GM12872 (cell line): ENCODE measurements at regions not wholly inside any gene's neighbourhood (a gene's known extent, or its start where the extent isn't known, plus 50 kb on each side); places are given as distances from the start of the nearest gene placed in this dataset.

Experiments used
- CTCF ChIP-seq: IDR thresholded peaks from 3 replicates; pipeline ENCODE4 v1.5.1; 2011; ENCODE audit warnings: low read depth, mild to moderate bottlenecking, low read length, moderate library complexity; ENCODE audit not compliant: insufficient read depth

DNA sequence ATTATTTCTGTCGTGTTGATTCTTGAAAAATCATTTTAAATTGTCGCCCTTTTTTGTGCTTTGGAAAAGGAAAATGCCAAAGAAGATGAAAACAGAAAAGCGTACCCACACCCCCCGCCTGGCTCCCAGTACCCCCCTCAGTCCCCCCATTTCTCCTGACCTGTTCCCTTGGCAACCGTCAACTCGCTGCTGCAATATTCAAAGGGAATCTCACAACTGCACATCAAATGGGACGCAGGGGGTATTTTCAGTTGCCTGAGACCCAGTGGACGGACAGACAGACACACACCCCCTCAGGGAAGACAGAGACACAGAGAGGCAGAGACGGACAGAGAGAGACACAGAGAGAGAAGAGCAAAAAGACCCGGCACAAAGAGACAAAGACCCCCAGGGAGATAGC, 83.5 kb upstream of the PRR20G start:
- no peak for TF ChIP-seq CTCF

DNA sequence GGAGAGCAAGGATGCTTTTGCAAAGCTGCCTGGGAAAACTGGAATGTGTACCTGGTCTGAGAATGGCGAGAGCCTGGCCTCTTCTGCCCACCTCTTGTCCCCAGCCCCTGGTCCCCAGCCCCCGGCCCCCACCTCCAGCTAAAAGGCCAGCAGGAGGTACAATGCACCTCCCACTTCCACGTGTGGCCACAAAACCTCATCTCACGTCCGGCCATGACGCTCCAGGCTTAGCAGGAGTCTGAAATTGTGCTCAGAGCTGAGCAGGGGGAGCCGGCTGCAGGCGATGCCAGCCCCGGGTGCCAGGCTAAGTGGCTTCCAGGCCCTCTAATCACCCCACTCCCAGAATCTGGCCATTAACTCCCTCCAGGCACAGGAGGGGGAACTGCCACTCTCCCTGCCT, 83.1 kb upstream of the PRR20G start:
- TF ChIP-seq CTCF: no peak

DNA sequence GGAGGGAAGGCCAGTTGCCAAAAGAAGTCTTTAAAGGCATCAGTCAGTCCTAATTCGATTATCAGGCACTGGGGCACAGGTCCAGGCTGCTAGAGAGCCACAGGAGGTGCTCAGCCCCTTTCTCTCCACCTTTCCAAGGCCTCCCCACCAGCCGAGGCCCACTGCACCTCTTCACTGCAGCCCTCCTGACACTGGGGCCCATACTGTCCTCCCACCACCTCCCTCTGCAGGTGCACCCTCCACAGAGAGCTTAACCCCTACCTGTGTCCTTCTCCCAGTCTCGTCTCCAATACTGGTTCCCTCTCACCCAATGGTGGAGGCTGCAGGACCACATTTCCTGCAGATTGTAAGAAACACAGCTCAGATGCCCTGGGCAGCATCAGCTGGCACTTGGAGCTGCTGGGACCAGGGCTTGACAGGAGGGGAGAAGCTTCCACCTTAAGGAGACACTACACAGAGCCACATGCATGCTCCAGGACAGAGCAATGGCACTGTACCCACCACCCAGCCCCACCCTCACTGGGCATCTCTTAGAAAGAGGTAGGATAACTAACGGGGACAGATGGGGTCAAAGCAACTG, 81.6 kb upstream of the PRR20G start:
- no peak for TF ChIP-seq CTCF

- TF ChIP-seq CTCF: no peak
These were observed 80.6 kb upstream of the PRR20G start for GRCh38 chr3:127368186-127369032.

DNA sequence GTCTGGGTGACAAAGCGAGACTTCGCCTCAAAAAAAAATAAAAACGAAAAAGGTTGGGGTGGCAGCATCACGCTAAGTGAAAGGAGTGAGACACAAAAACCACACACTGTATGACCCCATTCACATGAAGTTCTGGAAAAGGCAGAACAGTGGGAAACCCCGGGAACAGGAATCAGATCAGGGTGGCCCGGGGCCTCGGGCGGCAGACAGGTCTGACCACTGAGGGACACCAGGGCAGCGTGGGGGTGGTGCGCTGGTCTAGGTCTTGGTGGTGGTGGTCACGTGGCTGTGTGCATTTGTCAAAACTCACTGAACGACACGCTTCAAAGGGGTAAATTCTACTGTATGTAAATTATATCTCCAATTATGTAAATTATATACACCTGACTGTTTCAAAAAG, 79.7 kb upstream of the PRR20G start:
- TF ChIP-seq CTCF: no peak

- TF ChIP-seq CTCF: no peak
These were observed 78.5 kb upstream of the PRR20G start for GRCh38 chr3:127366383-127366782.

DNA sequence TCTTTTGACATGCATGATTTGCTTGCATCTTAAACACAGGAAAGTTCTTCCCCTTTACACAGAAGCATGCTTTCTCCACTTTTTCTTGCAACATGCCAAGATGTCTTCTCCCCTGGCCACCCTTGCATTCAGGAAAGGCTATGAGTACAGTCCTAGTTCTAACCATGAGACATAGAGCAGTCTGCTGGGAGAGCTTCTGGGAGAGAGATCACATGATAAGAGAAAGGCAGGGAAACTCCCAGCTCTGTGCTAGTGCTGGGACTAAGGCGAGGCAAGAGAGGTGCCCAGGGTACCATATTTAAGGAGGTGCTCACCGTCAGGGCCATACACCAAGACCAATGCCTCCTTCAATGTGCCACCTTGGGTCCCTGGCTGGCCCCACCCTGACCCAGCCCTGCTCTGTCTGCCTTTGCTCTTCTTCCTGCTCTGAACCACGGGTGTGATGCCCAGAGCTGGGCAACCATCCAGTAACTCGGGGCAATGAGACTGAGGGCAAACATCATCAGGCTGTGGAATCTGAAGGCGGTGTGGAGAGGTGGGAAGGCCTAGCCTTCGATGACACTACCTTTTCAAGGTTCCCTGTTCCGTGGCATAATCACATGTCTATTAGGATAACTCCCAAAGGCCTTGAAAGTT, 77.4 kb upstream of the PRR20G start:
- TF ChIP-seq CTCF: no peak
